IMR-90 (cell line): ENCODE measurements at regions not wholly inside any gene's neighbourhood (a gene's known extent, or its start where the extent isn't known, plus 50 kb on each side); places are given as distances from the start of the nearest gene placed in this dataset.

Experiments
- ATAC-seq: fragments of 200-7000 bp; cut with Tn5 transposase; 2 replicates; pipeline ENCODE4 v1.9.1; 2020; ENCODE audit warnings: low read depth, mild to moderate bottlenecking, moderate library complexity
- BruUV-seq: library from RNA; stranded (reverse); fragments of 400-500 nt; replicated peaks from 2 replicates; lab custom pipeline; 2021; lab: Mats Ljungman, UMichigan
- CTCF ChIA-PET: fragments of 300-600 bp; formaldehyde crosslinking; extraction: SDS; loops from one replicate; lab custom pipeline; 2021; ENCODE audit warnings: antibody characterized with exemption; lab: Yijun Ruan, JAX
- POLR2A ChIA-PET: fragments of 300-600 bp; sonication (Branson Sonifier 250); formaldehyde crosslinking; loops from one replicate; lab custom pipeline; 2022; ENCODE audit warnings: antibody characterized with exemption; ENCODE audit not compliant: unreplicated experiment; lab: Charles Lee
- DNase-seq: peaks from one replicate; pipeline ENCODE4 v3.0.0; 2013
- H2AFZ ChIP-seq: replicated peaks from 2 replicates; pipeline ENCODE3; 2013; ENCODE audit warnings: low read length, mild to moderate bottlenecking; ENCODE audit not compliant: poor library complexity
- H2AK5ac ChIP-seq: 2 replicates; pipeline ENCODE4 v1.6.1; 2013; ENCODE audit warnings: low read depth, low read length, inconsistent platforms
- H2AK9ac ChIP-seq: replicated peaks from 2 replicates; pipeline ENCODE3; 2013; ENCODE audit warnings: mild to moderate bottlenecking, low read depth, low read length, moderate library complexity; ENCODE audit not compliant: poor library complexity
- H2BK120ac ChIP-seq: 2 replicates; pipeline ENCODE4 v1.6.1; 2013; ENCODE audit warnings: low read depth, low read length, inconsistent platforms
- H2BK15ac ChIP-seq: 3 replicates; pipeline ENCODE4 v1.6.1; 2013; ENCODE audit warnings: low read depth, low read length, inconsistent platforms
- H2BK20ac ChIP-seq: 2 replicates; pipeline ENCODE4 v1.6.1; 2013; ENCODE audit warnings: low read depth, mild to moderate bottlenecking, inconsistent platforms, low read length, moderate library complexity
- H2BK5ac ChIP-seq: 2 replicates; pipeline ENCODE4 v1.6.1; 2013; ENCODE audit warnings: mild to moderate bottlenecking, low read depth, low read length, inconsistent platforms; ENCODE audit not compliant: poor library complexity, severe bottlenecking
- H3K14ac ChIP-seq: replicated peaks from 2 replicates; pipeline ENCODE4 v1.6.1; 2013; ENCODE audit warnings: low read depth, low read length, inconsistent platforms
- H3K18ac ChIP-seq: 2 replicates; pipeline ENCODE4 v1.6.1; 2013; ENCODE audit warnings: low read depth, low read length, control low read depth
- H3K23ac ChIP-seq: 2 replicates; pipeline ENCODE4 v1.6.1; 2013; ENCODE audit warnings: low read depth, low read length, inconsistent platforms
- H3K27ac ChIP-seq: 2 replicates; pipeline ENCODE4 v1.5.1; 2013; ENCODE audit warnings: mild to moderate bottlenecking, control low read depth, low read length; ENCODE audit not compliant: insufficient read depth
- H3K27me3 ChIP-seq: 2 replicates; pipeline ENCODE4 v1.6.1; 2013; ENCODE audit warnings: low read length; ENCODE audit not compliant: control insufficient read depth, insufficient read depth
- H3K36me3 ChIP-seq: 2 replicates; pipeline ENCODE4 v1.6.1; 2013; ENCODE audit warnings: low read length, mixed read lengths; ENCODE audit not compliant: control insufficient read depth, insufficient read depth
- H3K4ac ChIP-seq: 2 replicates; pipeline ENCODE4 v1.6.1; 2013; ENCODE audit warnings: low read depth, low read length, inconsistent platforms
- H3K4me1 ChIP-seq: 2 replicates; pipeline ENCODE4 v1.6.1; 2013; ENCODE audit warnings: low read length, mixed read lengths; ENCODE audit not compliant: control insufficient read depth, insufficient read depth
- H3K4me2 ChIP-seq: 2 replicates; pipeline ENCODE4 v1.6.1; 2013; ENCODE audit warnings: low read depth, mild to moderate bottlenecking, control low read depth, low read length, moderate library complexity
- H3K4me3 ChIP-seq: 2 replicates; pipeline ENCODE4 v1.5.1; 2013; ENCODE audit warnings: low read depth, mild to moderate bottlenecking, control low read depth, low read length, moderate library complexity; ENCODE audit not compliant: insufficient read depth
- H3K56ac ChIP-seq: 2 replicates; pipeline ENCODE4 v1.6.1; 2013; ENCODE audit warnings: low read length, inconsistent platforms; ENCODE audit not compliant: insufficient read depth; ENCODE audit errors: extremely low read depth
- H3K79me1 ChIP-seq, 2 experiments: 2 replicates each; pipeline ENCODE4 v1.6.1; 2013; ENCODE audit warnings: low read length in 2 of 2, inconsistent platforms in 1 of 2, low read depth in 1 of 2
- H3K9ac ChIP-seq: 2 replicates; pipeline ENCODE4 v1.6.1; 2013; ENCODE audit warnings: low read depth, low read length, control low read depth
- H3K9me1 ChIP-seq: 2 replicates; pipeline ENCODE4 v1.6.1; 2013; ENCODE audit warnings: low read length, inconsistent platforms; ENCODE audit not compliant: insufficient read depth
- H3K9me3 ChIP-seq: 2 replicates; pipeline ENCODE4 v1.6.1; 2013; ENCODE audit warnings: low read length; ENCODE audit not compliant: control insufficient read depth, insufficient read depth
- H4K20me1 ChIP-seq: 2 replicates; pipeline ENCODE4 v1.6.1; 2013; ENCODE audit warnings: low read length, inconsistent platforms; ENCODE audit not compliant: insufficient read depth
- H4K5ac ChIP-seq: 2 replicates; pipeline ENCODE4 v1.6.1; 2013; ENCODE audit warnings: mild to moderate bottlenecking, low read depth, low read length, control low read depth
- H4K8ac ChIP-seq, 2 experiments: 2 replicates each; pipeline ENCODE4 v1.6.1; 2013; ENCODE audit warnings: low read depth in 2 of 2, low read length in 2 of 2, control low read depth in 1 of 2, inconsistent platforms in 1 of 2
- H4K91ac ChIP-seq: 2 replicates; pipeline ENCODE4 v1.6.1; 2013; ENCODE audit warnings: low read depth, low read length, inconsistent platforms; ENCODE audit not compliant: insufficient read depth
- MAZ ChIP-seq: IDR thresholded peaks from 2 replicates; pipeline ENCODE4 v1.6.1; 2012; ENCODE audit warnings: low read depth, mild to moderate bottlenecking, low read length, improper control_type of control experiment, moderate library complexity, borderline replicate concordance
- NFE2L2 ChIP-seq: fragments of 150-350 bp; IDR thresholded peaks from 2 replicates; pipeline ENCODE4 v1.6.1; 2016; ENCODE audit warnings: low read depth, mild to moderate bottlenecking, low read length
- RAD21 ChIP-seq: IDR thresholded peaks from 2 replicates; pipeline ENCODE4 v1.6.1; 2012; ENCODE audit warnings: low read length, improper control_type of control experiment
- RCOR1 ChIP-seq: IDR thresholded peaks from 2 replicates; pipeline ENCODE4 v1.6.1; 2012; ENCODE audit warnings: mild to moderate bottlenecking, low read length, improper control_type of control experiment; ENCODE audit not compliant: insufficient replicate concordance
- SMC3 ChIP-seq: fragments of 150-350 bp; IDR thresholded peaks from 2 replicates; pipeline ENCODE4 v1.6.1; 2016; ENCODE audit warnings: low read depth, mild to moderate bottlenecking, antibody characterized with exemption, low read length, moderate library complexity
- WGBS, 2 experiments: methylation state at CpG; one replicate each; pipeline versions ENCODE4 v1.1.5 to v1.1.7; 2013; ENCODE audit warnings: missing lambda C conversion rate in 2 of 2; ENCODE audit not compliant: insufficient read length in 1 of 2; ENCODE audit errors: extremely low coverage in 2 of 2; 5-methylcytosine and 5-hydroxymethylcytosine counted together
- dilution Hi-C: fragments of 300-500 bp; cut with HindIII; formaldehyde crosslinking; loops from one replicate; pipeline ENCODE4 v1.14.3; 2018; ENCODE audit warnings: low sequenced_read_pairs; ENCODE audit not compliant: unreplicated experiment
- in situ Hi-C: fragments of 300-500 bp; cut with MboI; formaldehyde crosslinking; loops from 3 replicates; pipeline ENCODE4 v1.14.3; 2019; ENCODE audit warnings: low sequenced_read_pairs, inconsistent platforms, mixed read lengths
- intact Hi-C: fragments of 100-400 bp; cut with micrococcal nuclease; formaldehyde crosslinking; loops from 2 replicates; pipeline ENCODE4 v1.10.0; 2022
- TF ChIP-seq, protein P1 (sequence below): fragments of 150-350 bp; IDR thresholded peaks from 2 replicates; pipeline ENCODE4 v1.6.1; 2017; ENCODE audit warnings: mild to moderate bottlenecking, antibody characterized with exemption, low read length, low read depth
- TF ChIP-seq, protein P2 (sequence below): conservative IDR thresholded peaks from 2 replicates; pipeline ENCODE4 v1.5.1; 2012; ENCODE audit warnings: mild to moderate bottlenecking, low read depth, low read length, improper control_type of control experiment
- TF ChIP-seq, protein P3 (sequence below): fragments of 150-350 bp; IDR thresholded peaks from 2 replicates; pipeline ENCODE4 v1.6.1; 2016; ENCODE audit warnings: low read depth, mild to moderate bottlenecking, low read length, moderate library complexity, borderline replicate concordance

DNA sequence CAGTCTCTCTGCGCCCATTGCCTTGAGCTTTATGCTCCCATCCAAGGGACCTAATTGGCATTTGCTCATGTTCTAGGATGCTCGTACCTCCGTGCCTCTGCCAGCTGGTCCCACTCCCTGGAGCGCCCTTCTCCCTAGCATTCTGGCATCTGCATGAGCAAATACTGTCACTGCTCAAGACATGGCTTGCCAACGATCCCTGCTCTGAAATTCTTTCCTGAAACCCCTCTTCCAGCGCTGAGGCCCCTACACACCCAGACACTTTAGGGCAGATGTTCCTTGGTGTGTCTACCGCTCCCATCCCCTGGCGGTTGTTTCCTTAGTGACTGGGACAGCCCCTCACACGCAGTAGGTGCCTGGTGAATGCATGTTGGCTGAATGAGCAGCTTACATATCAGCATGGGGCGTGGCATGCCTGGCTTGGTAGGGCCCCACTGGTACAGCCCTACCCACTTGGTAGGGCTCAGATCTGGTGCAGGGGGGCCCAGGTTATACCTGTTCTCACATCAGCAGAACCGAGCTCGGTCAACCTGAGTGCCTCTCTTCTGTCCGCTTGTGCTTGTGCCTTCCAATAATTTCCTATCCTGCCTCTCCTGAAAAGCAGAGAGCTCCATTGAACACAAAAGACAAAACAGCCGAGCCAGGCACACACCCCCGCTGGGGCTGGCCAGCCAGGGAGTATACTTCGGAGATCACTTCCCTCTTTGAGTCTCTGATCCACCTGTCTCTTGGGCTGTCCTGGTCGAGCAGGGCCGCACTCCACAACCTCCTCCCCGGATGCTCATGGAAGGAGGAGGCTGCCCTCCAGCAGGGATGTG is 59.2 kb downstream of the INHBB start (continued):
- no peak for TF ChIP-seq RCOR1

DNA sequence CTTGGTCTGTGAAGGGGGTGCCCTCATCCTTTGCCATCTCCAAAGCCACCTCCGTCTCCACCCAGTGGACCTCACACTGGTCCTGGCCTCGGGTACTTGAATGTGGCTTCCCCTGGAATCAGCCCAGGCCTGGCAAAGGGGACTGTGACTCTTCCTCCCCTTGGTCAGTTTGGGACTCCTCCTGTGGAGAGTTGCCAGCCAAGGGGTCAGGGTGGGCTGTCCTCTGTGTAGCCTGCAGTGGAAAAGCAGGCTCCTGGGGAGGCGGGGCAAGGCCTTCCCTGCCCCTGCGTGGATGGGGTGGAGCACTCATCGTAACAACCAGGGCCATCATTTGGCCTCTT is 59.8 kb downstream of the INHBB start:
- Histone ChIP-seq H3K79me1 (no peaks in the 10 kb centered on the region), H2AK5ac (no peak overlapping the region), H4K91ac (no peak overlapping the region), H3K27me3 (peaks cover 39% of the 10 kb centered on the region), H2BK120ac (no peak overlapping the region), H3K9ac (no peak overlapping the region), H3K4me3 (no peak overlapping the region), H2AFZ (no peak overlapping the region), H3K14ac (no peak overlapping the region), H3K36me3 (no peaks in the 10 kb centered on the region), H2BK5ac (no peak overlapping the region), H3K9me3 (peaks cover 5% of the 10 kb centered on the region), H3K4me1 (no peaks in the 10 kb centered on the region), H3K4ac (no peak overlapping the region), H2BK20ac (no peak overlapping the region), H3K27ac (no peak overlapping the region), H4K20me1 (no peaks in the 10 kb centered on the region), H4K8ac (no peak overlapping the region), H2AK9ac (no peak overlapping the region), H3K4me2 (no peak overlapping the region), H3K23ac (no peak overlapping the region), H2BK15ac (no peak overlapping the region), H3K56ac (no peak overlapping the region), H4K5ac (no peak overlapping the region), H3K9me1 (peaks cover 4% of the 10 kb centered on the region; the same call in 1 of the 2 replicates), H3K18ac (no peak overlapping the region)
- in situ Hi-C loops, result no loop called here
- dilution Hi-C loops, result no loop called here
- no peak for ATAC-seq
- intact Hi-C loops, result no loop called here
- no TSS peak for BruUV-seq
- TF ChIP-seq RAD21 (no peak), SMC3 (no peak), MAZ (no peak), NFE2L2 (no peak)
- TF ChIP-seq, protein P1, sequence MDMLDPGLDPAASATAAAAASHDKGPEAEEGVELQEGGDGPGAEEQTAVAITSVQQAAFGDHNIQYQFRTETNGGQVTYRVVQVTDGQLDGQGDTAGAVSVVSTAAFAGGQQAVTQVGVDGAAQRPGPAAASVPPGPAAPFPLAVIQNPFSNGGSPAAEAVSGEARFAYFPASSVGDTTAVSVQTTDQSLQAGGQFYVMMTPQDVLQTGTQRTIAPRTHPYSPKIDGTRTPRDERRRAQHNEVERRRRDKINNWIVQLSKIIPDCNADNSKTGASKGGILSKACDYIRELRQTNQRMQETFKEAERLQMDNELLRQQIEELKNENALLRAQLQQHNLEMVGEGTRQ, result no peak
- TF ChIP-seq, protein P2, sequence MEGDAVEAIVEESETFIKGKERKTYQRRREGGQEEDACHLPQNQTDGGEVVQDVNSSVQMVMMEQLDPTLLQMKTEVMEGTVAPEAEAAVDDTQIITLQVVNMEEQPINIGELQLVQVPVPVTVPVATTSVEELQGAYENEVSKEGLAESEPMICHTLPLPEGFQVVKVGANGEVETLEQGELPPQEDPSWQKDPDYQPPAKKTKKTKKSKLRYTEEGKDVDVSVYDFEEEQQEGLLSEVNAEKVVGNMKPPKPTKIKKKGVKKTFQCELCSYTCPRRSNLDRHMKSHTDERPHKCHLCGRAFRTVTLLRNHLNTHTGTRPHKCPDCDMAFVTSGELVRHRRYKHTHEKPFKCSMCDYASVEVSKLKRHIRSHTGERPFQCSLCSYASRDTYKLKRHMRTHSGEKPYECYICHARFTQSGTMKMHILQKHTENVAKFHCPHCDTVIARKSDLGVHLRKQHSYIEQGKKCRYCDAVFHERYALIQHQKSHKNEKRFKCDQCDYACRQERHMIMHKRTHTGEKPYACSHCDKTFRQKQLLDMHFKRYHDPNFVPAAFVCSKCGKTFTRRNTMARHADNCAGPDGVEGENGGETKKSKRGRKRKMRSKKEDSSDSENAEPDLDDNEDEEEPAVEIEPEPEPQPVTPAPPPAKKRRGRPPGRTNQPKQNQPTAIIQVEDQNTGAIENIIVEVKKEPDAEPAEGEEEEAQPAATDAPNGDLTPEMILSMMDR, result no peak
- TF ChIP-seq, protein P3, sequence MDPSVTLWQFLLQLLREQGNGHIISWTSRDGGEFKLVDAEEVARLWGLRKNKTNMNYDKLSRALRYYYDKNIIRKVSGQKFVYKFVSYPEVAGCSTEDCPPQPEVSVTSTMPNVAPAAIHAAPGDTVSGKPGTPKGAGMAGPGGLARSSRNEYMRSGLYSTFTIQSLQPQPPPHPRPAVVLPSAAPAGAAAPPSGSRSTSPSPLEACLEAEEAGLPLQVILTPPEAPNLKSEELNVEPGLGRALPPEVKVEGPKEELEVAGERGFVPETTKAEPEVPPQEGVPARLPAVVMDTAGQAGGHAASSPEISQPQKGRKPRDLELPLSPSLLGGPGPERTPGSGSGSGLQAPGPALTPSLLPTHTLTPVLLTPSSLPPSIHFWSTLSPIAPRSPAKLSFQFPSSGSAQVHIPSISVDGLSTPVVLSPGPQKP, result no peak
- POLR2A ChIA-PET, result no interaction called here
- CTCF ChIA-PET, result no interaction called here
- 20% methylated on average over 1 of the region's 5 CpGs; no CpG with 5 or more reads in 1 of the 2 experiments for WGBS, 2 experiments
- no peak for DNase-seq
